SK-N-MC (cell line): ENCODE measurements at regions not wholly inside any gene's neighbourhood (a gene's known extent, or its start where the extent isn't known, plus 50 kb on each side); places are given as distances from the start of the nearest gene placed in this dataset.

Experiments used
- EZH2 ChIP-seq: fragments of 200-600 bp; sonication (generic); IDR thresholded peaks from one replicate; pipeline ENCODE4 v1.6.1; 2017; ENCODE audit warnings: antibody characterized with exemption
- POLR2AphosphoS5 ChIP-seq: IDR thresholded peaks from 2 replicates; pipeline ENCODE4 v1.6.1; 2012; ENCODE audit warnings: mild to moderate bottlenecking, low read depth, low read length, borderline replicate concordance

- no peak for TF ChIP-seq POLR2AphosphoS5
- no peak for TF ChIP-seq EZH2
Measured at GRCh38 chr9:28707616-28708015, 1134.3 kb upstream of the C9orf72 start.
